GM12892 (cell line): ENCODE measurements at regions not wholly inside any gene's neighbourhood (a gene's known extent, or its start where the extent isn't known, plus 50 kb on each side); places are given as distances from the start of the nearest gene placed in this dataset.

Experiments
- POLR2A ChIP-seq: IDR thresholded peaks from 2 replicates; pipeline ENCODE4 v1.6.1; 2011; ENCODE audit warnings: low read depth, low read length, control low read depth
- POLR2AphosphoS5 ChIP-seq: IDR thresholded peaks from 2 replicates; pipeline ENCODE4 v1.6.1; 2011; ENCODE audit warnings: low read depth, low read length, control low read depth

- no peak for TF ChIP-seq POLR2A
- no peak for TF ChIP-seq POLR2AphosphoS5
These were observed 555.5 kb upstream of the JARID2 start for GRCh38 chr6:14690120-14691056.
